ENCODE measurements at regions not wholly inside any gene's neighbourhood (a gene's known extent, or its start where the extent isn't known, plus 50 kb on each side); places are given as distances from the start of the nearest gene placed in this dataset.
A peak's percentile ranks its signal among the peaks of the same experiment; 100 is the strongest.
"Not testable (repeated sequence)": the region's sequence is repeated elsewhere in the genome, so short reads cannot be mapped to it uniquely, and the experiment has no call there.

GRCh38 chr9:41367301-41367700, 178.2 kb upstream of the ZNG1F start:
- H3K9me3 Mint-ChIP-seq; H3K36me3 Mint-ChIP-seq; ATAC-seq; H3K27ac Mint-ChIP-seq; DNase-seq (ENCODE audit: low spot score in 2 of 2): not testable (repeated sequence)

DNA sequence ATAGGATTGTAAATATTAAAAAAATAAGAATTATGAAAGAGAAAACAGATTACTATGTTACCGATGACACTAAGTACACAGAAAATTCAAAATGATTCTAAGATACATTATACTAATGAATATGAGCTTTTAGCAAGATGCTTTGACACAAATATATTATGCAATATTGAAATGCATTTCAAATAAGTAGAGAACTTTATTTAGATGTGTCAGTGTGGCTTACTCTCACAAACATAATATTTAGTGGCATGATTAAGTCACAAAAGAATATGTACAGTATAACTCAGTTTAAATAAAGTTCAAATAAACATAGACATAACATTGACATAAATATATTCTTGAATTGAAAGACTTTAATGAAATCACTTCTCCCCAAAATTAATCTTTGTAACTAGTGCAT, 172.7 kb upstream of the ZNG1F start:
- not testable (repeated sequence) for ATAC-seq; DNase-seq (ENCODE audit: low spot score in 2 of 2)

DNA sequence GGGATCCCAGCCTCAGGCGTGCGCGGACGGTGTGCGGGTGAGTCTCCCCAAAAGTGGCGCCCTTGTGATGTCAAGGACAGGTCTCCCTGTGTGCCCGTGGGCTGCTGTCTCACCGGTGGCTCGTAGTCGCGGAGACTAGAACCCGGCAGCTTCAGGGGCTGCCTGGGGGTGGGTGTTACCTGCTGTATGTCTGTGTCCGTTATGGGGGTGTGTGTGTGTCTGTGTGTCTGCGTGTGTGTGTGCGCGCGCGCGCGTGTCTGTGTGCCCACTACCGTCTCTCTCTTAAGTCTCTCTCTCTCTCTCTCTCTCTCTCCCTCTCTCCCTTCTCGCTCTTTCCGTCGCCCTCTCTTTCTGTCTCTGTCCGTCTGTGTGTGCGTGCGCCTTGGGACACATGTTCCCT, 170.0 kb upstream of the ZNG1F start:
- DNase-seq (ENCODE audit: low spot score in 2 of 2) (peak in 1 of 2 donors; percentile 15), ATAC-seq (peak; percentile 54 to 73)
- H3K27ac Mint-ChIP-seq: peak overlapping the region; percentile 92 to 94
- not testable (repeated sequence) for H3K36me3 Mint-ChIP-seq, H3K9me3 Mint-ChIP-seq

More for the DNA sequence above, 172.7 kb upstream of the ZNG1F start:
- not testable (repeated sequence) for H3K9me3 Mint-ChIP-seq, H3K27ac Mint-ChIP-seq, H3K36me3 Mint-ChIP-seq

- peak overlapping the region in 1 of 2 donors; percentile 94 for H3K27ac Mint-ChIP-seq
- not testable (repeated sequence) for ATAC-seq, H3K36me3 Mint-ChIP-seq, H3K9me3 Mint-ChIP-seq
- DNase-seq (ENCODE audit: low spot score in 2 of 2): peak; percentile 74 to 88
Measured at GRCh38 chr9:41358682-41359081, 169.6 kb upstream of the ZNG1F start.

DNA sequence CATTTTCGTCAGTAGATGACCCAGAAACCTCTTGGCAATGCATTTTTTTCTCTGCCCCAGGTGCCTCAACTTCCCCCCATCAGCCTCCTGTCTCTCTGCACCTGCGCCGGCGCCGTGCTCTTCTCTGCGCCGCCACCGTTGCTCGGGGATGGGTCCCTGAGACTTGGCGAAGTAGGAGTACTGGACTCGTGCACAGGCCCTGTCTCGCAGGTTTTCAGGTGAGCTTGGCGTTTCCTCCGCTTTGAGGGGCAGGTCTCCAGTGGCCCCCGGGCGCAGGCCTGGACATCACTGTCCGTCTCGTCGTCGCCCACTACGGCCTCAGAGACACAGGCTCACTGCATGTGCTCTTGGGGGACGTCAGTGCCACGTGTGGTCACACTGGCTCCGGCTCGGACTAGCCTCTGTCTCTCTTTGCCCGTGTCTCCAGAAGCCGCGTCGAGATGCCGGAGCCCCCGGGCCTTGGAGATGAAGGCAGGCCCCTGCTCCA, 168.8 kb upstream of the ZNG1F start:
- not testable (repeated sequence) for H3K9me3 Mint-ChIP-seq; H3K36me3 Mint-ChIP-seq; DNase-seq (ENCODE audit: low spot score in 2 of 2); ATAC-seq
- H3K27ac Mint-ChIP-seq: peak overlapping the region in 1 of 2 donors; percentile 72

GRCh38 chr9:41357350-41357748, 168.2 kb upstream of the ZNG1F start:
- ATAC-seq; H3K9me3 Mint-ChIP-seq; H3K36me3 Mint-ChIP-seq; DNase-seq (ENCODE audit: low spot score in 2 of 2); H3K27ac Mint-ChIP-seq: not testable (repeated sequence)

GRCh38 chr9:41356588-41357349, 167.7 kb upstream of the ZNG1F start:
- H3K27ac Mint-ChIP-seq, H3K9me3 Mint-ChIP-seq, H3K36me3 Mint-ChIP-seq: not testable (repeated sequence)
- DNase-seq (ENCODE audit: low spot score in 2 of 2): peak; percentile 75 to 78
- peak; percentile 54 to 79 for ATAC-seq

DNA sequence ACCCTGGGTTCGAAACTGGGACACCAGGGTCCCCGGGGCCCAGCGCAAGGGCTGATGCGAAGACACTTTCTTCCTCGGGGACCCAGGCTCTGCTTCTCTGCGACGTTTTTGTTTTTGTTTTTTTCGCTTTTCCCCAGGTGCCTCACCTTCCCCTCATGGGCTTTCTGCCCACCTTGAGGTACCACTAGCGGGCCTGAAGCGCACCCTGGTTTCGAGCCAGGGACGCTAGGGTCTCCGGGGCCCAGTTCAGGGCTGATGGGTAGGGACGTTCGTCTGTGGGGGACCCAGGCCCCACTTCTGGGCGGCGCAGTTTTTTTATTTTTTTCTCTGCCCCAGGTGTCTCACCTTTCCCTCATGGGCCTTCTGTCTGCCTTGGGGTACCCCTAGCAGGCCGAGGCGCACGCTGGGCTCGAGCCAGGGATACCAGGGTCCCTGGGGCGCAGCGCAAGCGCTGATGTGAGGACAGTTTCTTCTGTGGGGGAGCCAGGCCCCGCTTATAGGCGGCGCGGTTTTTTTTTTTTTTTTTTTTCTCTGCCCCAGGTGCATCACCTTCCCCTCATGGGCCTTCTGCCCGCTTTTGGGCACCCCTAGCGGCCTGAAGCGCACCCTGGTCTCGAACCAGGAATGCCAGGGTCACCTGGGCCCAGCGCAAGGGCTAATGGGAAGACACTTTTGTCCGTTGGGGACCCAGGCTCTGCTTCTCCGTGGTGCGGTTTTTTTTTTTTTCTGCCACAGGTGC, 166.8 kb upstream of the ZNG1F start:
- not testable (repeated sequence) for H3K9me3 Mint-ChIP-seq; ATAC-seq; H3K36me3 Mint-ChIP-seq; DNase-seq (ENCODE audit: low spot score in 2 of 2); H3K27ac Mint-ChIP-seq

DNA sequence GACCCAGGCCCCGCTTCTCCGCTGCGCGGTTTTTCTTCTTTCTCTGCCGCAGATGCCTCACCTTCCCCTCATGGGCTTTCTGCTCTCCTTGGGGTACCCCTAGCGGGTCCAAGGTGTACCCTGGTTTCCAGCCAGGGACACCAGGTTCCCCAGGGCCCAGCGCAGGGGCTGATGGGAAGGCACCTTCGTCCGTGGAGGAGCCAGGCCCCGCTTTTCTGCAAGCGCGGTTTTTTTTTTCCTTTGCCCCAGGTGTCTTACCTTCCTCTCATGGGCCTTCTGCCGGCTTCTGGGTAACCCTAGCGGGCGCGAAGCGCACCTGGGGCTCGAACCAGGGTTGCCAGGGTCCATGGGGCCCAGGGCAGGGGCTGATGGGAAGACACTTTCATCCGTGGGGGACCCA, 165.9 kb upstream of the ZNG1F start:
- DNase-seq (ENCODE audit: low spot score in 2 of 2): peak in 1 of 2 donors; percentile 21
- not testable (repeated sequence) for H3K9me3 Mint-ChIP-seq, ATAC-seq, H3K36me3 Mint-ChIP-seq
- H3K27ac Mint-ChIP-seq: peak overlapping the region; percentile 35 to 95

- H3K36me3 Mint-ChIP-seq; H3K9me3 Mint-ChIP-seq; DNase-seq (ENCODE audit: low spot score in 2 of 2); ATAC-seq: not testable (repeated sequence)
- peak overlapping the region; percentile 29 to 35 for H3K27ac Mint-ChIP-seq
Measured at GRCh38 chr9:41354060-41354934, 165.2 kb upstream of the ZNG1F start.

- not testable (repeated sequence) for ATAC-seq; H3K36me3 Mint-ChIP-seq; H3K27ac Mint-ChIP-seq; DNase-seq (ENCODE audit: low spot score in 2 of 2); H3K9me3 Mint-ChIP-seq
Measured at GRCh38 chr9:41353026-41353425, 163.9 kb upstream of the ZNG1F start.

GRCh38 chr9:41352390-41352789, 163.3 kb upstream of the ZNG1F start:
- not testable (repeated sequence) for H3K27ac Mint-ChIP-seq; H3K9me3 Mint-ChIP-seq; DNase-seq (ENCODE audit: low spot score in 2 of 2); H3K36me3 Mint-ChIP-seq; ATAC-seq

DNA sequence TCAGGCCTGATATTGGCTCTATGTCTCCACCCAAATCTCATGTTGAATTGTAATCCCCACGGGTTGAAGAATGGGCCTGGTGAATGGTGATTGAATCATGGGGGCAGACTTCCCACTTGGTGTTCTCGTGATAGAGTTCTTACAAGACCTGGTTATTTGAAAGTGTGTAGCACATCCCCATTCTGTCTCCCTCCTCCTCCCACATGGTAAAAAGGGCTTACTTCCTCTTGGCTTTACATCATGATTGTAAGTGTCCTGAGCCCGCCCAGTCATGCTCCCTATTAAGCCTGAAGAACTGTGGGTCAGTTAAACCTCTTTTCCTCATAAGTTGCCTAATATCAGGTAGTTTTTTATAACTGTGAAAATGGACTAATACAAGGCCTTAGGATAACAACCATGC, 158.8 kb upstream of the ZNG1F start:
- not testable (repeated sequence) for H3K9me3 Mint-ChIP-seq; DNase-seq (ENCODE audit: low spot score in 2 of 2); H3K27ac Mint-ChIP-seq; ATAC-seq; H3K36me3 Mint-ChIP-seq

GRCh38 chr9:41332562-41332961, 143.4 kb upstream of the ZNG1F start:
- H3K27ac Mint-ChIP-seq; ATAC-seq; H3K9me3 Mint-ChIP-seq; H3K36me3 Mint-ChIP-seq; DNase-seq (ENCODE audit: low spot score in 2 of 2): not testable (repeated sequence)

DNA sequence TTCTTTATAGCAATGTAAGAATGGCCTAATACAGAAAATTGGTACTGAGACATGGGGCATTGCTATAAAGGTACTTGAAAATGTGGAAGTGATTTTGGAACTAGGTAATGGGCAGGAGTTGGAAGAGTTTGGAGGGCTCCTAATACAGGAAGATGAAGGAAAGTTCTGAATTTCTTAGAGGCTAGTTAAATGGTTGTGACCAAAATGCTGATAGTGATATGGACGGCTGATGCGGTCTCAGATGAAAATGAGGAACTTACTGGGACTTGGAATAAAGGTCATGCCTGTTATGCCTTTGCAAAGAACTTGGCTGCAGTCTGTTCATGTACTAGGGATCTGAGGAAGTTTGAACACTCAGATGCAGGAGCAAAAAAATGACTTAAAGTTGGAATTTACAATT, 132.2 kb upstream of the ZNG1F start:
- H3K9me3 Mint-ChIP-seq; H3K36me3 Mint-ChIP-seq; DNase-seq (ENCODE audit: low spot score in 2 of 2): not testable (repeated sequence)

GRCh38 chr9:41308953-41309352, 119.8 kb upstream of the ZNG1F start:
- H3K27ac Mint-ChIP-seq; DNase-seq (ENCODE audit: low spot score in 2 of 2); H3K36me3 Mint-ChIP-seq; H3K9me3 Mint-ChIP-seq; ATAC-seq: not testable (repeated sequence)

More for the DNA sequence above, 132.2 kb upstream of the ZNG1F start:
- not testable (repeated sequence) for H3K27ac Mint-ChIP-seq, ATAC-seq

DNA sequence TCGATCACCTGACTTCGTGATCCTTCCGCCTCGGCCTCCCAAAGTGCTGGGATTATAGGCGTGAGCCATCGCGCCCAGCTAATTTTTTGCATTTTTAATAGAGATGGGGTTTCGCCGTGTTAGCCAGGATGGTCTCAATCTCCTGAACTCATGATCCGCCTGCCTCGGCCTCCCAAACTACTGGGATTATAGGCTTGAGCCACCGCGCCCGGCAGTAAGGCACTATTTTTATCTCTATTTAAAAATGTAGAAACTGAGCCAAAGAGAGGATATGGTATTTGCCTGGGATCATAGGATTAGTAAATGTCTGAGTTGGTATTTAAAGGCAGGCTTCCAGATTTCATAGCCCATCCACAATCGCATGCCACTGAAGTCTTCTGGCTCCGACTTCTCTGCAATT, 96.6 kb upstream of the ZNG1F start:
- H3K36me3 Mint-ChIP-seq; ATAC-seq; DNase-seq (ENCODE audit: low spot score in 2 of 2): not testable (repeated sequence)

More for the DNA sequence above, 96.6 kb upstream of the ZNG1F start:
- not testable (repeated sequence) for H3K27ac Mint-ChIP-seq, H3K9me3 Mint-ChIP-seq

Measured in activated naive CD4-positive, alpha-beta T cell treated with anti-CD3 and anti-CD28 coated beads, Interleukin-2, amount 50 U/mL, for 72 hours (primary cell).